ENCODE measurements at regions not wholly inside any gene's neighbourhood (a gene's known extent, or its start where the extent isn't known, plus 50 kb on each side); places are given as distances from the start of the nearest gene placed in this dataset.

- H3K4me3 ChIP-seq (ENCODE audit: low read depth, low read length), result no peak overlapping the region
- no peak for DNase-seq (ENCODE audit: low read depth)
- TF ChIP-seq CTCF (IDR thresholded peaks at IDR 0.05; ENCODE audit: insufficient read depth, low read length), result no peak
These were observed 918.9 kb upstream of the EPHA5 start for GRCh38 chr4:66589183-66589582.

DNA sequence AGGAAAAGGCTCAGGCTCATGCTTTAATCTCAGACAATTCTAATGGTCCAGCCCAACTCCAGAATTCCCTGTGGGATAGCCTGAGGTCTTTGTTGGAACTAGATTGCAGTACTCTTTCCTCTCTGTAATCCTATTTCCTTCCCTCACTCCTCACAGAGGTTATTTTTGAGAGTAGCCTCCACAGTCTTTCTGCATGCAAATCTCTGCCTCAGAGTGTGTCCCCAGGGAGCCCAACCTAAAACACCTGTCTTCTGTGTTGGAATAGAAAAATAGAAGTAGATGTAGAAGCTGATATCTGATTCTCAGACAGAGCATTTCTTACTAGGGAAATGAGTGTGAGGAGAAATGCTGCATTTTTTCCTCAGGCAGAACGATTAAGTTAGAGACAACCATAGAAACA is 915.5 kb upstream of the EPHA5 start:
- TF ChIP-seq CTCF (IDR thresholded peaks at IDR 0.05; ENCODE audit: insufficient read depth, low read length), result no peak
- no peak for DNase-seq (ENCODE audit: low read depth)
- no peak overlapping the region for H3K4me3 ChIP-seq (ENCODE audit: low read depth, low read length)

GRCh38 chr4:66577922-66578321 is 907.6 kb upstream of the EPHA5 start:
- no peak for TF ChIP-seq CTCF (IDR thresholded peaks at IDR 0.05; ENCODE audit: insufficient read depth, low read length)
- DNase-seq (ENCODE audit: low read depth), result no peak
- no peak overlapping the region for H3K4me3 ChIP-seq (ENCODE audit: low read depth, low read length)

DNA sequence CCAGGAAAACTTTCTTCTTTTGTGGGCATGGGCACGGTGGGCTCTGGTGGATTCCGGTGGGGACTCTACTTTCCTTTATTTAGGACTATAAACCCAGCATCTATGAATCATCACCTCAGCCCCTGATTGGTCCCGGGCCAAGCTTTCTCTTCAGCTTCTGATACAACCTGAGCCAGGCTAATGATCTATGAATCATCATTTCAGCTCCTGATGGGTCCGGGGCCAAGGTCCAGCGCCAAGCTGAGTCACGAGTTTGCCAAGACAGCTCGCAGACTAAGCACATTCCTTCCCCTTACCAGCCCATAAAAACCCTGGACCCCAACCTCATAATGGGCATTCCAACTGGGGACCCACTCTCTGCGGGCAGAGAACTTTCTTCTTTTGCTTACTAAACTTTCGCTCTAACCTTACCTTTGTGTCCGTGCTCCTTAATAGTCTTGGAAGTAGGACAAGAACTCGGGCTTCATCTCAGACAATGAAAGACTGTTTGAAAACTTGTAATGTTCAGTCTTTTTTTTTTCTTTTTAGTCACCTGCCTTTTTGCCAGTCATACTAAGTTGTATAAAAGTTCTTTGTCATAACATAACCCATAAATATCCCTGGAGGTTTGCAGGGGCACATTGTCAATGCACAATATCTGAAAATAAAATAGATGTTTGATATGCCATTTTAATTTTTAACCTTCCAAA is 904.9 kb upstream of the EPHA5 start:
- peak; percentile 97 for DNase-seq (ENCODE audit: low read depth)
- H3K4me3 ChIP-seq (ENCODE audit: low read depth, low read length), result peak overlapping the region; percentile 10
- TF ChIP-seq CTCF (IDR thresholded peaks at IDR 0.05; ENCODE audit: insufficient read depth, low read length), result no peak

DNA sequence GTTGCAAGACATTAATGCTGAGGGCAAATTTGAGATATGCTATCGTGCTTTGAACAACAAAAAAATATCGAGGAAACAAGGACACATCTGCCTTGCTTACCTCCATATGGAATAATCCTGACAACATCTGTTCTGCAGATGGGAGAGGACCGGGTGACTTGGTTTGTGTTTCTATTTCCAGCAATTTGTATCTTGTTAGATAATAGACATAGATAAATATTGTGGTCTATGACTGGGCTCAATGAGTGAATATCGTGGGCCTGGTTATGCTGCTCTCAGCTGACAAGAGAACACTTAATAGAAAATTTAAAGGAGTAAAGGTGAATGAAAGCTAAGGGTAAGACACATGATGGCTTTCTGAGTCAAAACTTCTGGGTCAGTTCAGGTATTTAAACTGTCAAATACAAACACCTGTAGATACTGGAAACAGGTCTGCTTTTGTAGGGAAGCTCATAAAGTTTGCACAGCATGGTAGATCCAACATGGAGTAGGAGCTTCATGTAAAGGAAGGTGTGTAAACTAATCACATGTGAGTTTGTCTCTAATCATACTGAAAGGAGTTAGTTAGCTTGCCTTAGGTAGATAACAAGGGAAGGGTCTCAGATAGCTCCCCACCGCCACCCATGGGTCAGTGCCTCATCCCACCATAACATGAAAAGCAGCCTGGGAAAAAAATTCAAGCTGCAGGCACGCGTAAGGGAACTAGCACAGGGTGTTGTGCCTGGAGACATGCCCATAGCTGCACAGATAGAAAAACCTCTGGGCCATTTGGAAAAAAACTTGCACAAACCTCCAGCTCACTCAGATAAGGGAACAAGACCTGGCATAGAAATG is 904.1 kb upstream of the EPHA5 start:
- H3K4me3 ChIP-seq (ENCODE audit: low read depth, low read length), result peak overlapping the region; percentile 10
- peak; percentile 96 for DNase-seq (ENCODE audit: low read depth)
- TF ChIP-seq CTCF (IDR thresholded peaks at IDR 0.05; ENCODE audit: insufficient read depth, low read length), result no peak

- DNase-seq (ENCODE audit: low read depth), result peak; percentile 91
- no peak for TF ChIP-seq CTCF (IDR thresholded peaks at IDR 0.05; ENCODE audit: insufficient read depth, low read length)
- no peak overlapping the region for H3K4me3 ChIP-seq (ENCODE audit: low read depth, low read length)
These were observed 902.7 kb upstream of the EPHA5 start for GRCh38 chr4:66572949-66573348.

All from fibroblast of the aortic adventitia (primary cell).